ENCODE measurements at regions not wholly inside any gene's neighbourhood (a gene's known extent, or its start where the extent isn't known, plus 50 kb on each side); places are given as distances from the start of the nearest gene placed in this dataset.

DNA sequence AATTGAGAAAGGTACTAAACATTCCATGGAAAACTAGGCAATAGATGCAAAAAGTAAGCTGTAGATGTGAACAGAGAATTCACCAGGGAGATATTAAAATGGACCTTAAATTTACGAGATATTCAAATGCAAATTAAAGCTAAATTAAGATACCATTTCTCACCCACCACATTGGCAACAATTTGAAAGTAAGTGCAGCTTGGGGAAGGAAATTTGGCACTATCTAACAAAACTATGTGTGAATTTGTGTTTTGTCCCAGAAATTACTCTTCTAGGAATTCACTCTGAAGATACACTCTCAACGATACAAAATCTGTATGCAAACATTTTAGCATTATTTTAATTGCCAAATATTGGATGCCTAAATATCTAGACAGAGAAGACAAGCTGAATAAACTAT is 178.2 kb upstream of the SORCS1 start:
- Histone ChIP-seq H3K9me3 (peaks cover 3% of the 10 kb centered on the region; the same call in 1 of the 2 replicates), H3K27me3 (replicated peaks; ENCODE audit: control insufficient read depth, insufficient read depth, low read length) (no peaks in the 10 kb centered on the region), H3K36me3 (ENCODE audit: control insufficient read depth, insufficient read depth, low read length) (no peaks in the 10 kb centered on the region), H3K4me1 (no peaks in the 10 kb centered on the region), H3K4me3 (ENCODE audit: low read depth, low read length) (no peak overlapping the region)
- no peaks in the 10 kb centered on the region for H3K4me1 Mint-ChIP-seq (ENCODE audit: low read depth, unreplicated experiment)
- H3K9me3 Mint-ChIP-seq (ENCODE audit: unreplicated experiment), result no peaks in the 10 kb centered on the region
- ChIA-PET CTCF (no interaction called here), POLR2A (no interaction called here)
- no peak overlapping the region for H3K4me3 Mint-ChIP-seq (ENCODE audit: unreplicated experiment)
- intact Hi-C loops (cut with micrococcal nuclease; ENCODE audit: unreplicated experiment), result no loop called here
- DNase-seq, result no peak
- H3K27me3 Mint-ChIP-seq (ENCODE audit: insufficient read depth, unreplicated experiment), result no peaks in the 10 kb centered on the region
- no TSS peak for BruUV-seq (replicated peaks)
- no peaks in the 10 kb centered on the region for H3K36me3 Mint-ChIP-seq (ENCODE audit: insufficient read depth, unreplicated experiment)
- TF ChIP-seq, protein P1, sequence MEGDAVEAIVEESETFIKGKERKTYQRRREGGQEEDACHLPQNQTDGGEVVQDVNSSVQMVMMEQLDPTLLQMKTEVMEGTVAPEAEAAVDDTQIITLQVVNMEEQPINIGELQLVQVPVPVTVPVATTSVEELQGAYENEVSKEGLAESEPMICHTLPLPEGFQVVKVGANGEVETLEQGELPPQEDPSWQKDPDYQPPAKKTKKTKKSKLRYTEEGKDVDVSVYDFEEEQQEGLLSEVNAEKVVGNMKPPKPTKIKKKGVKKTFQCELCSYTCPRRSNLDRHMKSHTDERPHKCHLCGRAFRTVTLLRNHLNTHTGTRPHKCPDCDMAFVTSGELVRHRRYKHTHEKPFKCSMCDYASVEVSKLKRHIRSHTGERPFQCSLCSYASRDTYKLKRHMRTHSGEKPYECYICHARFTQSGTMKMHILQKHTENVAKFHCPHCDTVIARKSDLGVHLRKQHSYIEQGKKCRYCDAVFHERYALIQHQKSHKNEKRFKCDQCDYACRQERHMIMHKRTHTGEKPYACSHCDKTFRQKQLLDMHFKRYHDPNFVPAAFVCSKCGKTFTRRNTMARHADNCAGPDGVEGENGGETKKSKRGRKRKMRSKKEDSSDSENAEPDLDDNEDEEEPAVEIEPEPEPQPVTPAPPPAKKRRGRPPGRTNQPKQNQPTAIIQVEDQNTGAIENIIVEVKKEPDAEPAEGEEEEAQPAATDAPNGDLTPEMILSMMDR (IDR thresholded peaks at IDR 0.05; ENCODE audit: insufficient read depth in 1 of 2, low read depth in 1 of 2, low read length in 1 of 2, severe bottlenecking in 1 of 2, unreplicated experiment in 1 of 2), result no peak
- no peak overlapping the region for H3K27ac Mint-ChIP-seq (ENCODE audit: unreplicated experiment)

DNA sequence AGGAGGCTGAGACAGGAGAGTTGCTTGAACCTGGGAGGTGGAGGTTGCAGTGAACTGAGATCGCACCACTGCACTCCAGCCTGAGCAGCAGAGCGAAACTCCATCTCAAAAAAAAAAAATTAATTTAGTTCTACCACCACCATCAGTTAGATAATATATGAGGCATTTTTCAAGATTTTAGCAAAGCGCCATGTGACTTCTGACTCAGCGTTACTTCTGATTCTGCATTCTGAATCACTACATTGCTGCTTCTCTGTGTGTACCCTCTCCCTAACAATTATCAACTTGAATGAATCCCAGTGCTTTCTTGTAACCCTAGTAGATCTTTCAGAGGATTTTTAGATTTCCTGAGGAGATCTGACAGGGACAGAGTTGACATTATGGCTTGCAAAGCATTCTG is 176.8 kb upstream of the SORCS1 start:
- ChIA-PET POLR2A (no interaction called here), CTCF (interaction anchor here (0.6 kb wide), 1 partner anchor 1031 kb away, joined by 3 read pairs; no protein-coding TSS in a partner anchor)
- Mint-ChIP-seq H3K27me3 (ENCODE audit: insufficient read depth, unreplicated experiment) (no peaks in the 10 kb centered on the region), H3K4me1 (ENCODE audit: low read depth, unreplicated experiment) (no peaks in the 10 kb centered on the region), H3K36me3 (ENCODE audit: insufficient read depth, unreplicated experiment) (no peaks in the 10 kb centered on the region), H3K9me3 (ENCODE audit: unreplicated experiment) (no peaks in the 10 kb centered on the region), H3K27ac (ENCODE audit: unreplicated experiment) (no peak overlapping the region), H3K4me3 (ENCODE audit: unreplicated experiment) (no peak overlapping the region)
- no peaks in the 10 kb centered on the region for H3K36me3 ChIP-seq (ENCODE audit: control insufficient read depth, insufficient read depth, low read length)
- H3K27me3 ChIP-seq (replicated peaks; ENCODE audit: control insufficient read depth, insufficient read depth, low read length), result no peaks in the 10 kb centered on the region
- H3K4me3 ChIP-seq (ENCODE audit: low read depth, low read length), result no peak overlapping the region
- no TSS peak for BruUV-seq (replicated peaks)
- TF ChIP-seq, protein P1 (IDR thresholded peaks at IDR 0.05; ENCODE audit: insufficient read depth in 1 of 2, low read depth in 1 of 2, low read length in 1 of 2, severe bottlenecking in 1 of 2, unreplicated experiment in 1 of 2), result no peak
- H3K4me1 ChIP-seq, result no peaks in the 10 kb centered on the region
- intact Hi-C loops (cut with micrococcal nuclease; ENCODE audit: unreplicated experiment), result no loop called here
- DNase-seq, result no peak
- peaks cover 3% of the 10 kb centered on the region; the same call in 1 of the 2 replicates for H3K9me3 ChIP-seq

DNA sequence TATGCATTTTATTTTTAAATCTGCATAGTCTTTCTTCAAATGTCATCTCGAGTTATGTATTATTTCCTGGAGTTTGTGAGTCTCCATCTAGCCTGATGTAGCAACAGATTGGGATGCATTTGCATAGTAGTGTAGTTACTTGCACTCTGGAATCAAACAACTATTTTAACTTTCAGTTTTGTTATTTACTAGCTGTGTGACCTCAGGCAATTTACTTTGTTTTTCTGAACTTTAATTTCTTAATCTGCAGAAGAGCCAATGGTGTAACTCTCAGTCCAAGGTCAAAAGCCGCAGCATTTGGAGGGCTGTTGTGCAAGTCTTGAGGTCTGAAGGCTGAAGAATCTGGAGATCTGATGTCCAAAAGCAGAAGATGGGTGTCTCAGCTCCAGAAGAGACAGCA is 175.8 kb upstream of the SORCS1 start:
- H3K9me3 ChIP-seq, result peaks cover 3% of the 10 kb centered on the region; the same call in 1 of the 2 replicates
- no peak overlapping the region for H3K4me3 Mint-ChIP-seq (ENCODE audit: unreplicated experiment)
- H3K27ac Mint-ChIP-seq (ENCODE audit: unreplicated experiment), result no peak overlapping the region

More for the DNA sequence above, 175.8 kb upstream of the SORCS1 start:
- POLR2A ChIA-PET, result no interaction called here
- CTCF ChIA-PET, result no interaction called here
- Histone ChIP-seq H3K4me3 (ENCODE audit: low read depth, low read length) (no peak overlapping the region), H3K4me1 (no peaks in the 10 kb centered on the region), H3K27me3 (replicated peaks; ENCODE audit: control insufficient read depth, insufficient read depth, low read length) (no peaks in the 10 kb centered on the region), H3K36me3 (ENCODE audit: control insufficient read depth, insufficient read depth, low read length) (no peaks in the 10 kb centered on the region)
- intact Hi-C loops (cut with micrococcal nuclease; ENCODE audit: unreplicated experiment), result no loop called here
- no peaks in the 10 kb centered on the region for H3K27me3 Mint-ChIP-seq (ENCODE audit: insufficient read depth, unreplicated experiment)
- no TSS peak for BruUV-seq (replicated peaks)
- TF ChIP-seq, protein P1 (IDR thresholded peaks at IDR 0.05; ENCODE audit: insufficient read depth in 1 of 2, low read depth in 1 of 2, low read length in 1 of 2, severe bottlenecking in 1 of 2, unreplicated experiment in 1 of 2), result no peak
- H3K36me3 Mint-ChIP-seq (ENCODE audit: insufficient read depth, unreplicated experiment), result no peaks in the 10 kb centered on the region
- DNase-seq, result no peak
- H3K9me3 Mint-ChIP-seq (ENCODE audit: unreplicated experiment), result no peaks in the 10 kb centered on the region
- no peaks in the 10 kb centered on the region for H3K4me1 Mint-ChIP-seq (ENCODE audit: low read depth, unreplicated experiment)
